ENCODE measurements at regions not wholly inside any gene's neighbourhood (a gene's known extent, or its start where the extent isn't known, plus 50 kb on each side); places are given as distances from the start of the nearest gene placed in this dataset.

GRCh38 chr17:22441776-22442175, 749.5 kb downstream of the KCNJ18 start:
- TF ChIP-seq POLR2A (IDR thresholded peaks at IDR 0.05; ENCODE audit: low read length) (no peak), BHLHE40 (IDR thresholded peaks at IDR 0.05; ENCODE audit: low read depth, low read length) (no peak), CEBPB (IDR thresholded peaks at IDR 0.05) (no peak), REST (IDR thresholded peaks at IDR 0.05) (no peak), MAFK (IDR thresholded peaks at IDR 0.05; ENCODE audit: partially characterized antibody) (no peak), CTCF (IDR thresholded peaks at IDR 0.05) (no peak), CHD2 (IDR thresholded peaks at IDR 0.05; ENCODE audit: low read length, partially characterized antibody) (no peak), ZFP36 (IDR thresholded peaks at IDR 0.05; ENCODE audit: borderline replicate concordance, partially characterized antibody) (no peak), JUNB (IDR thresholded peaks at IDR 0.05) (no peak), EP300 (IDR thresholded peaks at IDR 0.05) (no peak), RAD21 (conservative IDR thresholded peaks at IDR 0.05 in 1 of 2, IDR thresholded peaks at IDR 0.05 in 1 of 2) (no peak), RFX5 (IDR thresholded peaks at IDR 0.05) (no peak), PBX3 (IDR thresholded peaks at IDR 0.05) (no peak), ESRRA (IDR thresholded peaks at IDR 0.05; ENCODE audit: borderline replicate concordance, low read length) (no peak)
